Activated naive CD4-positive, alpha-beta T cell treated with anti-CD3 and anti-CD28 coated beads, Interleukin-2, amount 50 U/mL, for 72 hours (primary cell): ENCODE measurements at regions not wholly inside any gene's neighbourhood (a gene's known extent, or its start where the extent isn't known, plus 50 kb on each side); places are given as distances from the start of the nearest gene placed in this dataset.
"Not testable (repeated sequence)": the region's sequence is repeated elsewhere in the genome, so short reads cannot be mapped to it uniquely, and the experiment has no call there.

ENCODE experiments used
- ATAC-seq, 2 donors: fragments of 150-1000 bp; cut with Tn5 transposase; 2 replicates each; pipeline ENCODE4 v1.10.0; 2021; ENCODE audit warnings: mild to moderate bottlenecking in 2 of 2, moderate library complexity in 2 of 2
- DNase-seq, 2 donors: peaks; one replicate each; pipeline ENCODE4 v3.0.0; 2021 to 2022; ENCODE audit warnings: low spot score in 2 of 2
- H3K27ac Mint-ChIP-seq, 2 donors: one replicate each; pipeline ENCODE4 v1.8.0; 2022; ENCODE audit warnings: mild to moderate bottlenecking in 2 of 2, mixed read lengths in 2 of 2
- H3K36me3 Mint-ChIP-seq, 2 donors: one replicate each; pipeline ENCODE4 v1.8.0; 2022; ENCODE audit warnings: mixed read lengths in 2 of 2
- H3K9me3 Mint-ChIP-seq, 2 donors: one replicate each; pipeline ENCODE4 v1.8.0; 2022; ENCODE audit warnings: mixed read lengths in 2 of 2

DNA sequence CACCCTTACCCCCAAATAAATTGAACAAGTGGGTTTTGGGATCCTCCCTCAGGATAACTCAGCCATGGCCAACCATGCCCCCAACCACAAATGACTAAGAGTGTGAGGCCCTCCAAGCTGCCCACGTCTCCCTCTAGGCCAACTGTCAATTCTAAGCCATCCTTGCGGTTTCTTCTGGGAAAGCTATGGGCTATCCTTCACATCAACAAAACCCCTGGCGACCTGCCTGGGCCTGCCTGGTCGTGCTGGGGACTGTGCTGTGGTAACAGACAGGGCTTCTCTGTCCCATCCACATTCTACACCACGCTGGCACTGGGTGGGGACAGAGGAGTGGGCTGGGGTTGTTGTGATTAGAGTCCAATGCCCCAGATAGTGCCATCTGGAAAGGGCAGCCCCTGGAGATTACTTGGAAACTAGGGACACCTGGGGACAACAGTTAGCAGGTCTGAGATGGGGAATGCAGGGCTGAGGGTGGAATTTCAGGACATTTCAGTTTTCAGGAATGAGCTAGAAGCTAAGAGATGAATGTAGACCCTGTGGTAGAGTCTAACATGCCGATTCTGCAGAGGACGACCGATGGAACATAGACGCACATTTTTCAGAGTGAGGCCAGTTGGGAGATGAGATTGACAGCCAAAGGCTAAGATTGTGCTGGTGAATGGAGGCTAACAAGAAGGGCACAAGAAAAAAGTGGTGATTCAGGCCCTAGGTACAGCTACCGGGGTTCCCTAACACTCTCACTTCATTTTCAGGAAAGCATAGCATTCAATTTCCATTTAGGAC, 131.9 kb downstream of the RASSF10 start:
- DNase-seq (no peak), ATAC-seq (no peak)
- peaks cover 3 to 4% of the 10 kb centered on the region in 2 donors for H3K9me3 Mint-ChIP-seq
- no peak overlapping the region for H3K27ac Mint-ChIP-seq
- no peaks in the 10 kb centered on the region for H3K36me3 Mint-ChIP-seq

DNA sequence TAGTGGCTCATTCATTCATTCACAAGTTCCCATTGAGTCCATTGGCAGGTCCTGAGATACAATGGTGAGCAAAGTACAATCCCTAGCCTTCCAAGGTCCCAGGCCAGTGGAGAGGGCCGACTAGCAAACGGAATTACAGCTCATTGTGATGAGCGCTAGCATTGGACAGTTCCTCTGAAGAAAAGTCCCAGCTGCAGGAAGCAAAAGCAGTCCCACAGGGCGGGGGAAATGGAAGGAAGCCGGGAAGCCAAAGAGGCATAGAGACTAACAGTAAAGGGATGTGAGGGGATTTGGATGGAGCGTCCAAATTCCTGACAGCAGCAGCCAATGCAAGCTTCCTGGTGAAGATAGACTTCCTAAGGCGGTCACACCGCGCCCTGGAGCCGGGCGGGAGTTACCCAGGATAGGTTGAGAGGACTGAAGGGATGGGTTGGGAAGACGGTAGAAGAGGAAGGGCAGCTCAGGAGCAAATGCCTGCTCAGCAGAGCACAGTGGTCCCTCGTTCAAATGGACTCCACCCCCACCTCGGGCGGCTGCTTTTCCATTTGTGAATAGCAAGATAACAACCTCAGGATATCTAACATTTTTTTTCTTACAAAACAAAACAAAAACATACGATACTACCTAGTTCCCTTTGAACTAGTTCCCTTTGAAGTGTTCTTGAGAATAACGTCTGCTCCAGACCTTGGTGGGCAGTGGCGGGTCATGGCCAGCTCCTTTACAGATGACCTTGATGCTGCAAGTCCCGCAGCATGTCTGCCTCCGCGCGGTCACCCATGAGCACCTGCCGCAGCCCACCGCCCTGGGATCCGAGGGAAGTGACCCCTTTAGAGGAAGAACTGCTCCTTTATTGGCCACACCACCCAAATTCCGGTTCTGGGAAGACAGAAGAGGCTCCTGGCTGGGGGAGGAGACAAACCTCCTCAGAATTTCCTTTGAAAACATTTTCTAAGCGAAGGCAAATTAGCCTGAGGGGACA, 132.9 kb downstream of the RASSF10 start:
- ATAC-seq (no peak), DNase-seq (no peak)
- Mint-ChIP-seq H3K36me3 (no peaks in the 10 kb centered on the region), H3K27ac (no peak overlapping the region), H3K9me3 (peaks cover 3 to 4% of the 10 kb centered on the region in 2 donors)

DNA sequence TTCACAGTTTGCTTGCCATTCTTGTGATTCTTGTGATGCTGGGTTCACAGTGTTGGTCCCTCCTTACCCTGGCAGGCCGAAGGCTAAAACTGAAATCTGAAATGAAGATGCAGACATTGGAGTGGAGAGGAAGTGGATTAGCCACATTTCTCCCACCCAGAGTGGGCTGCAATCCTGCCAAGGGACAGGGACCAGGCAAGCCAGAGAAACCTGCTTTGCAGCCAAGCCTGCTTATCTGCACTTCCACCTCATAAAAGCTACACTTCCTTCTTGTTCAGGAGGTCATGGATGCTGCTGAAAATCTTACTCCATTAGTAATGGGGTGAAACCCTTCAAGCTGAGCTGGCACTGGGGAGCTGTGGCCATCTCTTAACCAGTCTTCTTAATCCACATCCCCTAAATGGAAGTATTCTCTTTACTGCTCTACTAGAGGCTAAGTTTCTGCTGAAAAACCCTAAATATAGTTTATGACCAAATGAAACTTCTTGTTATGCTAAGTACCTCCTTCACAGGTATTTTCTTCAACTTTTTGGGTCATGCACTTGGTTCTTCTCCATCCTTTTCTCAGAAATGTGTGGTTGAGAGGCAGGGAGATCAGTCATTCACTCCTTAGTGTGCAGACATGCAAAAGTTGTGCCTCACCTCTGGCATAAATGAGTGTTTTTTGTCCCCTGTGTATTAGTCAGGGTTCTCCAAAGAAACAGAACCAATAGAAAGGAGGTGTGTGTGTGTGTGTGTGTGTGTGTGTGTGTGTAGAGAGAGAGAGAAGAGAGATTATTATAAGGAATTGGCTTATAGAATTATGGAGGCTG, 133.9 kb upstream of the BMAL1 start:
- ATAC-seq (no peak), DNase-seq (no peak)
- H3K36me3 Mint-ChIP-seq = no peaks in the 10 kb centered on the region
- no peak overlapping the region for H3K27ac Mint-ChIP-seq
- peaks cover 3 to 4% of the 10 kb centered on the region in 2 donors for H3K9me3 Mint-ChIP-seq

DNA sequence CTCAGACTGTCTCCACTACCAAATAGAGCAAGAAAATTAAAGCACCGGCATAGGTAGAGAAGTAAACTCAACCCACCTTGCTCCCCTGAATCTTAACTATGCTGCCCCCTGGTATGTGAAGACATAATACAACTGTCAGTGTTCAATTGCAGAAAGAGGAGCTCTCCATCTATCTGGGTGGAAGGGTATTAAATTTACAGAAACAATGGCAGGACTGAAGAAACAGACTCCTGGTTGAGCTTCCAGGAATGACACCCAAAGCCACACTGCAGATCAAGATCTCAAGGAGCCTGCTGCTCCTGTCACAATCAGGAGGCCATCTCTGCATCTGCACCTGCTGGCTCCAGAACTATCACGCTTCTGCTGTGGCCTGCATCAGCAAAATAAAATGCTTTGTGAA, 132.1 kb upstream of the BMAL1 start:
- no peaks in the 10 kb centered on the region for H3K9me3 Mint-ChIP-seq
- no peak overlapping the region for H3K27ac Mint-ChIP-seq
- H3K36me3 Mint-ChIP-seq = no peaks in the 10 kb centered on the region
- ATAC-seq (no peak), DNase-seq (no peak)

DNA sequence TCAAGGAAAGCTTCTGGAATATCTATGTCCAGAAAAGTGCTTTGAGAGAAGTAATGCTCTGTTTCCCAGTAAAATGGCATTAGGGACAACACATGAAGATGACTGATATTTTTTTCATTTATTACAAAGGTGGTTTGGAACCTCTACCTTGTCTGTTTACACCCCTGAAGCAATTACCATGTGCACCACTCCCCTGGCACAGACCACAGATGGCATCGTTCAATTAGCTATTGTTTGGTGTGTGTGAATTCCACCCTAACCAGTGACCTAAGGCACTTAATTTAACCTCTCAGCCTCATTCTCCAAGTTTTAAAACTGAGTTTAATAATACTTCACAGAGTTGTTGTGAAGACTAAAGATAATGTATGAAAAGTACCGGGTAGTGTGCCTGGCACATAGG, 127.6 kb upstream of the BMAL1 start:
- no peak for ATAC-seq
- no peaks in the 10 kb centered on the region for H3K9me3 Mint-ChIP-seq
- no peak for DNase-seq

DNA sequence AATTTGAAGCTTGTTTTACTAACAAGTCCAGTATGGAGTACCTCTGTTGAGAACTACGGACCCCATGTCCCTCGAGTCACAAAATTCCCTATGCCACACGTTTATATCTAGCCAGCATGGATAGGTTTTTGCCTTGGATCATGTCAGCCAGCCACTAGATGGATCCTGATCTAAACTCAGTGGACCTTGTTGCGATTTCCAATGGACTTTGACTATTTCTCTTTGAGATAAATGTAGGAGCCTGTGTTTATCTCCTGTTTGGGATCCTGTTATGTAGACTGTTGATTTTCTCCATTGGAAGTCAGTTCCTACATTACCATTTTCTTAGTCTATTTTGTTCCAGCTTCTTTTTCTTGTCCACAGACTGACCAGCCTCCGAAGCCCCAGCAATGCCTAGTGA, 127.1 kb upstream of the BMAL1 start:
- Mint-ChIP-seq H3K27ac (no peak overlapping the region), H3K9me3 (no peaks in the 10 kb centered on the region), H3K36me3 (peaks cover 0 to 4% of the 10 kb centered on the region in 2 donors)
- DNase-seq (no peak), ATAC-seq (no peak)

More for the DNA sequence above, 127.6 kb upstream of the BMAL1 start:
- H3K27ac Mint-ChIP-seq = no peak overlapping the region
- no peaks in the 10 kb centered on the region for H3K36me3 Mint-ChIP-seq

DNA sequence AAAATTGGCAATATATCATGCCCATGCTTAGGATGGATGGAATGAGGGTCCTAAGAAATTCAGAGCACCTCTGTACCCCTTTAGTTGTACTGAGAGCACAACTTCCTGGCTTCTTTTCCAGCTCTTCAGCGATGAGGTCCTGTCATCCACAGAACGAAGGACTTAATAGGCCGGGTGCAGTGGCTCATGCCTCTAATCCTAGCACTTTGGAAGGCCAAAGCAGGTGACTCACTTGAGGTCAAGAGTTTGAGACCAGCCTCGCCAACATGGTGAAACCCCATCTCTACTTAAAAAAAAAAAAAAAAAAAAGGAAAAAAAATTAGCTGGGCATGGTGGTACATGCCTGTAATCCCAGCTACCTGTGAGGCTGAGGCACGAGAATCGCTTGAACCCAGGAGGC, 125.3 kb upstream of the BMAL1 start:
- Mint-ChIP-seq H3K27ac (no peak overlapping the region), H3K9me3 (peaks cover 0 to 2% of the 10 kb centered on the region in 2 donors)
- DNase-seq = no peak

DNA sequence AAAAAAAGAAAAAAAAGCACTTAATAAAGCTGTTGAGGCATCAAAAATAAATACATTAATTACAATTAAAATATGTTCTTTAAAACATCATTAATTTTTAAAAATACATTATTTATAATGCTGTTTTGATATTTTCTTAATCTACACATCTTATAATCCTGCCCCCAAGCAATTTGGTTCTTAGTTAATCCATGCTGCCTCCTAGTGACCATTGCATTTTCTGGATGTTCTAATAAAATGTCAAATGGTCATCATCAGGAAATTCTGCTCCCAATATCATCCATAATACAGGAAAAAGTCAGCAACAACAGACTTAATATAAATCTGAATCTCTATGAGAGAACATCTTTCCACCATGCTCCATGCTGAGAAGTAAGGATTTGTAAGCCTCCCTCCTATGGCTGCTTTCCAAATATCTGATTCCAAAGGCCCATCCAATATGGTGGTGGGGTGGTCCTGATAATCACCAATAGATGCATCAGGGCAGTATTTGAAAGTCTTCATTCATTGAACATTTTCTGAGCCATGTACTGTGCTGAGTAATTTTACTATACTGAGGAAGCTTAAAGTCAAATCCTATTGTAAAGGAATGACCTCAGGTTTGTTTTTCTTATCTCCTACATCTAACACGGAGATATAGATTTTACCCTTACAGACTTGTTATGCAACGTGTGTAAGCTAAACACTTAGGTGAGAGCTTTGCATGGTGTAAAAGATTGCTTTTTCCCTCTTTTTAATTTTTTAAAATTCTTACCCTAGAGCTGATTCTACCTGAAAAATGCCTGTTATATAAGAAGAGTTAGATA, 124.7 kb upstream of the BMAL1 start:
- H3K9me3 Mint-ChIP-seq = peaks cover 0 to 4% of the 10 kb centered on the region in 2 donors
- ATAC-seq = no peak
- no peak overlapping the region for H3K27ac Mint-ChIP-seq
- no peak for DNase-seq
- peaks cover 4 to 21% of the 10 kb centered on the region in 2 donors for H3K36me3 Mint-ChIP-seq

More for the DNA sequence above, 125.3 kb upstream of the BMAL1 start:
- ATAC-seq = no peak
- peaks cover 1 to 14% of the 10 kb centered on the region in 2 donors for H3K36me3 Mint-ChIP-seq

DNA sequence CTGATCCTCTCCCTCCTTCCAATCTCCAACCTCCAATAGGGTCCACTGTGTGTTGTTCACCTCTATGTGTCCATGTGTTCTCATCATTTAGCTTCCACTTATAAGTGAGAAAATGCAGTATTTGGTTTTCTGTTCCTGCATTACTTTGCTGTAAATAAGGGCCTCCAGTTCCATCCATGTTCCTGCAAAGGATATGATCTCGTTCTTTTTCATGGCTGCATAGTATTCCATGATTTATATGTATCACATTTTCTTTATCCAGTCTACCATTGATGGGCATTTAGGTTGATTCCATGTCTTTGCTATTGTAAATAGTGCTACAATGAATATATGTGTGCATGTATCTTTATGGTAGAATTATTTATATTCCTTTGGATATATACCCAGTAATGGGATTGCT, 123.2 kb upstream of the BMAL1 start:
- not testable (repeated sequence) for ATAC-seq, H3K27ac Mint-ChIP-seq, DNase-seq, H3K9me3 Mint-ChIP-seq
- peaks cover 9 to 22% of the 10 kb centered on the region in 2 donors for H3K36me3 Mint-ChIP-seq

DNA sequence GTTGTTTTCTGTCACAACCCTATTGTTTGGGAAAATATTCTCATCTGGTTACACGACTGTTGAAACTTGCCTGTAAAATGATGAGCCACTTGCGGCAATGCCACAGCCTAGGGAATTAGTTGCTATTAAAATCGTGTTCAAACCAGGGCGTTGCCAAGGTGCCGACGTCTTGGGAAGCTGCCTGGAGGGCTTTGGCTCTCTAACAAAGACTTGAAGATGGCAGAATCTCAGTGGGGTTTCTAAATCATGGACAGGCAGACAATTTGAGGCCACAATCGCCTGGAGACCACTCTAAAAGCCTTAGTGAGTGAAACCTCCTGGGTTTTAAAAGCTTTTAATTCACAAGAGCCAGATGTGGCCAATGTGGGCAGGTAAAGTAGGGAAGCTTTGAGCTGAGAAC, 117.2 kb upstream of the BMAL1 start:
- no peak for DNase-seq
- Mint-ChIP-seq H3K9me3 (peaks cover 0 to 4% of the 10 kb centered on the region in 2 donors), H3K27ac (no peak overlapping the region), H3K36me3 (peaks cover 9 to 19% of the 10 kb centered on the region in 2 donors)
- ATAC-seq = no peak

DNA sequence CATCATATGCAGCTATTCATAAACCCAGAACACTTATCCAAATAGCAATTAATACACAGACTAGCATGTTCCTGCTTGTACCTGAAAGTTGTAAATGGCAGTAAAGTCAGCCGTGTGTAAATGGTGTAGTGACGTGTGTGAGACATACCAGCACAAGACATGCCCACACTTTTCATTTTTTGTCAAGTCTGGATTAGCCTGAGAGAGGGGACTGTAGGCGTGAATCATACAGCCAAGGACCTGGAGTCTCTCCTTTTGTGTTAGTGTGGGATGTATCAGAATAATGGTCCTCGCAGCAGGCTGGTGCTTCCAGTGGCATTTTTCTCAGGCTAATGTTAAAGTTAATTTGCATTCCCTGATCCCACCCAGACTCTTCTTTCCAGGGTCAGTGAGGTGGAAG, 116.8 kb upstream of the BMAL1 start:
- no peak for DNase-seq
- Mint-ChIP-seq H3K9me3 (peaks cover 0 to 4% of the 10 kb centered on the region in 2 donors), H3K36me3 (peaks cover 9 to 15% of the 10 kb centered on the region in 2 donors), H3K27ac (no peak overlapping the region)
- no peak for ATAC-seq

DNA sequence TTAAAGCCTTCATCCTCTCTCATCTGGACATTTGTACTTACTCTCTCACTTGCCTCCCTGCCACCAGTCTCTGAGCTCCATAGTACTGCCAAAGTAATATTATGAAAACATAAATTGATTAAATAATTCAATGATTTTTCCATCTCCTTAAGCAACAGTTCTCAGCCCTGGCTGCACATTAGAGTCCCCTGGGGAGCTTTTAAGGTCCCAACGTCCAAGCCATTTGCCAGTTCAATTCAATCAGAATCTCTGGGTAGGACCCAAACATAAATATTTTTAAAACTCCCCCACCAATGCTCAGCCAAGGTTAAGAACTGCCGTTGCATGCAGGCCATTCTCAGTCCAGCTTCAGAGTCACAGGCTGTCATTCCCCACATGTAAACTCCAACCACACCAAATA, 114.4 kb upstream of the BMAL1 start:
- DNase-seq = no peak

DNA sequence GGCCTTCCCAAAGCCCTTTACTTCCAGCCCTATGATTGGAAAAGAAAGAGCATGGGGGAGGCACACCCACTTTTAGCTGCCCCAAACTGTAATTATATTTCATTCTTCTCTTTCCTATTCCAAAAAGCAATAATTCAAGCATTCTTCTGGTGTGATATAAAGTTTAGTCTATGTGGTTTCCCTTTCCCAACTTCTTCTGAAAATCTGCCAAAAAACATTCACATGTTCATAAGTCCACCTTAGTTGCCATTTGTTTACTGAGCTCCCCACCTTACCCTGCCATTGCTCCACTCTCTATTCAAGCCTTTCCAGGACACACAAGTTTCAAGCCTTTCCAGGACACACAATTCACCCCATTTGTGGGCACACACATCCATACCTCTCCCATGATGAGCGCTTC, 111.6 kb upstream of the BMAL1 start:
- no peak for DNase-seq
- Mint-ChIP-seq H3K36me3 (no peaks in the 10 kb centered on the region), H3K27ac (no peak overlapping the region), H3K9me3 (no peaks in the 10 kb centered on the region)
- ATAC-seq = no peak

More for the DNA sequence above, 114.4 kb upstream of the BMAL1 start:
- Mint-ChIP-seq H3K27ac (no peak overlapping the region), H3K9me3 (no peaks in the 10 kb centered on the region), H3K36me3 (peaks cover 0 to 3% of the 10 kb centered on the region in 2 donors)
- no peak for ATAC-seq

DNA sequence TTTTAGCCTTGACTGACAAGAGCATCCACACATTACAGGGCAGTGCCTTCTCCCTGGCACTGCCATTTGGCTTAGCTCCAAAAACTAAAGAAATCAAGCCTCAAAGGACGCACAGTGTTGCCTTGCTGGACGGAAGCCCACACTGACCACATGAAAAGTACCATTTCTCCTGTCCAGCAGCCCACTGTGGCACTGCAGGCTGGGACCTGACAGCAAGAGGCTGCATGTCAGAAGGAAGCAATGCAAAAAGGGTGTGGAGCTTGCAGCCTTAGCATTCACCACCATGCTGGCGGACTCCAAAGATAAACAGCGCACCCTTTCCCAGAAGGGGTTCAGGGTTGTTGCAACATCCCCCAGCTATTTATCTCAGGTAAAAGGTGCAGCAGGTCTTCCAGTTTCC, 109.3 kb upstream of the BMAL1 start:
- ATAC-seq (no peak), DNase-seq (no peak)
- no peak overlapping the region for H3K27ac Mint-ChIP-seq
- H3K36me3 Mint-ChIP-seq = no peaks in the 10 kb centered on the region
- H3K9me3 Mint-ChIP-seq = no peaks in the 10 kb centered on the region

DNA sequence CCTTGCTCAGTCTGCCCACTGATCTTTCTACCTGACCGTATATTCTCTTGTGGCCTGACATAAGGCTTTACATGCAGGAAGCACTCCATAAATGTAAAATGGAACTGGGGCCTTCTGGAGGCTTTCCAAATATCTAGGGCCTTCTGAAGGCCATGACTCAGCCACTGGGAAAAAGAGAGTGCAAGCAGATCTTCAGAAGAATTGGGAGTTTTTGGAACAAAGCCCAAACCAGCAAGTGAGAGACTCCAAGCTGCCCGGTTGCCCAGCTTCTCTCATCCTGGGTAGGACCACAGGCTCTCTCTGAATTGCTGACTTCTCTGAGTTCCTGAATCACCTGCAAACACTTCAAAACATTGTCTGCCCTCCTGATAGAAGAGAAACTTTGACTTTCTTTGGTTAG, 107.9 kb upstream of the BMAL1 start:
- no peak for DNase-seq
- no peak overlapping the region for H3K27ac Mint-ChIP-seq
- H3K9me3 Mint-ChIP-seq = no peaks in the 10 kb centered on the region
- no peak for ATAC-seq
- H3K36me3 Mint-ChIP-seq = no peaks in the 10 kb centered on the region

DNA sequence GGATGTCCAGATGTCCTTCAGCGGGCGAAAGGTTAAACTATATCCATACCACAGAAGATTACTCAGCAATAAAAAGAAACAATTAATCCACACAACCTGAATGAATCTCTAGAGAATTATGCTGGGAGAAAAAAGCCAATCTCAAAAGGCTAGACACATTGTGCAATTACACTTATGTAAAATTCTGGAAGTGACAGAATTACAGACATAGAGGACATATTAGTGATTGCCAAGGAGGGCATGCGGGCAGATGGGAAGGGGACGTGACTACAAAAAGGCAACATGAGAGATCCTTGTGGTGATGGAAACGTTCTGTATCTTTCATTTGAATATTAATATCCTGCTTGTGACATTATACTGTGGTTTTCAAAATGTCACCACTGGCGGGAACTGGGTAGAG, 103.5 kb upstream of the BMAL1 start:
- ATAC-seq = no peak
- DNase-seq = no peak
- Mint-ChIP-seq H3K27ac (no peak overlapping the region), H3K36me3 (no peaks in the 10 kb centered on the region), H3K9me3 (no peaks in the 10 kb centered on the region)
